Tongue (tissue), 1 donor: ENCODE measurements at regions not wholly inside any gene's neighbourhood (a gene's known extent, or its start where the extent isn't known, plus 50 kb on each side); places are given as distances from the start of the nearest gene placed in this dataset.

Source experiments
- DNase-seq: peaks from one replicate; pipeline ENCODE4 v3.0.0-alpha.2; 2015

- no peak for DNase-seq
Observed at GRCh38 chr17:33650304-33650703, 357.2 kb upstream of the ASIC2 start.

- DNase-seq = no peak
Observed at GRCh38 chr17:33651686-33652085, 358.6 kb upstream of the ASIC2 start.

- DNase-seq = no peak
Observed at GRCh38 chr17:33652731-33653398, 359.8 kb upstream of the ASIC2 start.

GRCh38 chr17:33653399-33653788 lies 360.3 kb upstream of the ASIC2 start:
- no peak for DNase-seq

- DNase-seq = no peak
Observed at GRCh38 chr17:33657181-33657580, 364.1 kb upstream of the ASIC2 start.

DNA sequence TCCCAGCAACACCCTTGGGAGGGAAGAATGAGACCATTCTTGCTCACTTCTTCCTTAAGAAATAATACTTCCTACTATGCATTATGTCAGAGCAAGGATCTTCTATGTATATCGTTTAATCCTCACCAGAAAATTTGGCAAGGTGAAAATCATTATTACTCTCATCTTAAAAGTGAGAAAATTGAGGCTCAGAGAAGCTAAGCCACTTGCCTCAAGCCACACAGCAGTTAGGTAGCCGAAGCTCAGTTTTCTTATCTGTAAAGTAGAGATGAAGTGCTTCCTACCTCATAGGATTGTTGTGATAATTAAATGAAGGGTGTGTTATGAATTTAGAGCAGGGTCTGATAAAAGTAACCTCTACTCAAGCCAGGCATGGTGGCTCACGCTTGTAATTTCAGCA lies 368.9 kb upstream of the ASIC2 start:
- DNase-seq = no peak

DNA sequence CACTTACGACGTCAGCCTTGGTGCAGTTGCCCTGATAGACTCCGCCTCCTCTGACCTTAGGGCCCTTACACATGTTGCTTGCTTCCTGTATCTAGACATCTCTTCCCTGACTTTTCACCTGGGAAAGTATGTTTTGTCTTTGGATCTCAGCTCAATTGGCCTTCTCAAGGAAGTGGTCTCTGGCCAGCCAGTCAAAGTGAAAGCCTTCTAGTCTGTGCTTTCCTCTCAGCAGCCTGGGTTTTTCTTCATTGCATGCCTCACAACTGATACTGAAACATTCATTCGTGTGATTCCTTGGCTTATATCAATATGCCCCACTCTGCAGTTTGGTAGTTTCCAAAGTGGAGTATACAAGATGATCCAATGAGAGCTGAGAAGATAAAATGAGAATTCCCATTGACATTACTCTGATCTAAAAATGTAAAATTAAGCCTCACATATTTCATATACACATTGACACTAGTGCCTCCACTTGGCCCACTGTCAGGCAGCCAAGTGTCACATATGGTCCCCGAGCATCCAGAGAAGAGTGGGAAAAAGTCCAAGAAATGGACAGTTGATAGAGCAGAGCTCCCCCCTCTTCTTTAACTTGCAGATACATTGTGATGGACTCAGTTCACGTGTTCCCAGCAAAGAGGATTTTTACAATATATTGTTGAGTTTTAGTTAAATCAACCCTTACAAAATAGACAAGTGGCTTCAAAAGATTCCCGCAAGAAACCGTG lies 371.2 kb upstream of the ASIC2 start:
- no peak for DNase-seq

DNA sequence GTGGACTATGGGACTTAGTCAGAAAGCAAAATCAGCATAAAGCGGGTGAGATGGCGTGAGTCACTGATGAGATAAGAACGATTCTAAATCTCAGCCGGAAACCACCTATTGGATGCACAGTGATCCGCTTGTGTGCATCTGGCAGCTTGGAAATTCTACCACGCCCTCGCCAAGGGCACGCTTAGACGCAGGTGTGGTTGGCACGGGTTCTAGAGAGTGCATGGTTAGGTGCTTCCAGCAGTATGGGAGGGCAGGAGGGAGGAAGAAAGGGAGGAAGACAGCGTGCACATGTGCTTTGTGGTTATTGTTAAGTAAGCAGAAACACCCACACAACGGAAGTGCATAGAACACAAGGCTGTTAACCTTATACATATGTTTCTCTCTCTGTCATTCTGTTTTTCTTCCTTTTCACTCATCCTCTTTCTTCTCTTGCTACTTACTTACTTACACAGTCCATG lies 374.0 kb upstream of the ASIC2 start:
- no peak for DNase-seq

GRCh38 chr17:33667671-33668070 lies 374.6 kb upstream of the ASIC2 start:
- no peak for DNase-seq

GRCh38 chr17:33668516-33668915 lies 375.4 kb upstream of the ASIC2 start:
- no peak for DNase-seq

DNA sequence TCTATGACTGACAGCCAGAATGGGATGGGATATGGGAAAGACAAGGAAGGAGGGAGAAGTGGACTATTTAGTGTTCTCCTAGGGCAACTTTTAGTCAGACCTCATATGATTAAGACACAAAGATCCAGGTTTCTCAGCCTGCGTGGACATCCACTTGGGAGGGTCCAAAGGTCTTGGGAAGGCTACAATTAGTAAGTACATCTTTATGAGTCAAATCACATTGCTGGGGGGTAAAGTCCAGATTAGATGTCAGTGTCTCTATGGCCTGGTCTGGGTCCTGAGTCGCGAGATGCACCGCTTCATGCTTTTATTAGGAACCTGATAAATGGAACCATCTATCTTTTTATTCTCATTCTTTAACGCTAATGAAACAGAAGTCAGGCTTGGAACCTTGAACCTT lies 378.4 kb upstream of the ASIC2 start:
- no peak for DNase-seq

DNA sequence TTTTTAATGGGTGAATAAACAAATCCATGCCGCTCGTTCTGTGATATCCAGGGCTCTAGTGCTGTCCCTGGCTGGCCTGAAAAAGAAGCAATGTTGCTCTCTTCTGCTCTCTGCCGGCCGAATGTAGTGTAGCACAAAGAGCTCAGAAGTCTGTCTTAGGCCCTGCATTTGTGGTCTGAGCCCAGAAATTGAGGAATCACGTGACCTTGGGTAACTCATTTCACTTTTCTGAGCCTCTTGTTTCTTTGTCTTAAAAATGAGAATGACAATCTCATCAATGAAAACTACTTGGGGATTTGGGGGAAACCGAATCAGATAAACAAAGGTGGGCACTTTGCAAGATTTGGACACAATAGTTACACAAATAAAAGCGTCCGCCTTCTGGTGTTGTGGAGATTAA lies 381.6 kb upstream of the ASIC2 start:
- peak; percentile 82 for DNase-seq

DNA sequence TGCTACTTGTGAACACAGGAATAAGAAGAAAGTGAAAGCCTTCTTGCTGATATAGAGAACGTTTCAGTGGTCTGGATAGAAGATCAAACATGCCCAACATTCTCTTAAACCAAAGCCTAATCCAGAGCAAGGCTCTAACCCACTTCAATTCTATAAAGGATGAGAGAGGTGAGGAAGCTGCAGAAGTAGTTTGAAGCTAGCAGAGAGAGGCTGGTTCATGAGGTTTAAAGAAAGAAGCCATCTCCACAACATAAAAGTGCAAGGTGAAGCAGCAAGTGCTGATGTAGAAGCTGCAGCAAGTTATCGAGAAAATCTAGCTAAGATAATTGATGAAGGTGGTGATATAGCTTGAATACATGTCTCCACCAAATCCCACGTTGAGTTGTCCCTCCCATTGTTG lies 383.3 kb upstream of the ASIC2 start:
- DNase-seq = no peak

GRCh38 chr17:33679595-33679994 lies 386.5 kb upstream of the ASIC2 start:
- DNase-seq = no peak

GRCh38 chr17:33680472-33680871 lies 387.4 kb upstream of the ASIC2 start:
- DNase-seq = no peak

DNA sequence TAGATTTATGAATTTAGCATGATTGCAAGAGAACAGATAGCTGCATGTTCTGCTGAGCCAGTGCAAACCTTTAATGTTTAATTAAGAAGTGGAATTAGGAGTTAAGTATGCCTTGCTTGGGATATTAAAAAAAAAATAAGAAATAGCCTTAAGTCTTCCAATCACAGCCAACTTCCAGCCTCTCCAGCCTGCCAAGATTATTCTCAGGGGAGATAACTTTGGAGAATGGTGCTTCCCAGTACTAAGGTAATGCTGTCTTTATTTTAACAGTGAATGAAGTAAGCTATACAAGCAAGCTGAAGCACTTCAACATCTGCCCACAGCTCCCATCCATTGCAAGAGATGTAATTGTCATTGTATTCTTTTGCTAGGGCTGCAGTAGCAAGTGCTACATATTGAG lies 389.5 kb upstream of the ASIC2 start:
- peak; percentile 59 for DNase-seq

DNA sequence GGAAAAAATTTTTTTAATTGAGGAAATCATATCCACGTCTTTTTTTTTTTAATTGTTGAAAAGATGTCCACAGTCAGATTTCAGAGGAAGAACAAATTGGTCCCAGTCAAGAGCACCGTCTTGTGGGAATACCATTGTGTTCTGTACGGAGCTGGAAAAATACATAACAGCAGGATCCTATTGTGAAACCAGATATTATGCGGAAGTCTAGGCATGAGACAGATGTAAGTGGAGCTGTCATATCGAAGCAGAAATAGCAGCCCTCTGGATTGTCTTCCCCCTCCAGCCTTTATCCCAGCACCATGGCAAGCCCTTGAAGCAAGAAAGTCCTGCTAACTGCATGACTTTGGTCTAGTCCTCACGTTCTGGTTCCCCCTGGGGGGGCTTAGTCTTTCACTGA lies 391.6 kb upstream of the ASIC2 start:
- no peak for DNase-seq

- no peak for DNase-seq
Observed at GRCh38 chr17:33686171-33686570, 393.1 kb upstream of the ASIC2 start.

- no peak for DNase-seq
Observed at GRCh38 chr17:33687831-33688230, 394.7 kb upstream of the ASIC2 start.

GRCh38 chr17:33688771-33689170 lies 395.7 kb upstream of the ASIC2 start:
- DNase-seq = peak; percentile 87

GRCh38 chr17:33689725-33690124 lies 396.6 kb upstream of the ASIC2 start:
- DNase-seq = no peak

- DNase-seq = no peak
Observed at GRCh38 chr17:33695431-33695830, 402.3 kb upstream of the ASIC2 start.

- DNase-seq = no peak
Observed at GRCh38 chr17:33696102-33696501, 403.0 kb upstream of the ASIC2 start.

GRCh38 chr17:33697557-33697956 lies 404.5 kb upstream of the ASIC2 start:
- no peak for DNase-seq
